K562 (cell line): ENCODE measurements at regions not wholly inside any gene's neighbourhood (a gene's known extent, or its start where the extent isn't known, plus 50 kb on each side); places are given as distances from the start of the nearest gene placed in this dataset.

ENCODE experiments used
- ATAC-seq: fragments of 200-7000 bp; cut with Tn5 transposase; 3 replicates; pipeline ENCODE4 v1.9.1; 2020; ENCODE audit warnings: moderate library complexity
- BruUV-seq: library from RNA; stranded (reverse); fragments of 400-500 nt; replicated peaks from 2 replicates; lab custom pipeline; 2021; lab: Mats Ljungman, UMichigan
- CTCF ChIA-PET: fragments of 300-600 bp; formaldehyde crosslinking; extraction: SDS; loops from one replicate; lab custom pipeline; 2021; ENCODE audit warnings: low intra/inter-chr PET ratio; lab: Yijun Ruan, JAX
- POLR2A ChIA-PET: fragments of 300-600, 350-650 bp; sonication (Branson Sonifier 250); formaldehyde crosslinking; extraction: SDS; loops from one replicate; lab custom pipeline; 2021; ENCODE audit warnings: antibody characterized with exemption, inconsistent platforms; lab: Yijun Ruan, JAX
- DNase-seq, 4 experiments: peaks; one replicate each; pipeline versions ENCODE4 v3.0.0 to v3.0.0-alpha.2; 2011 to 2018; ENCODE audit warnings: low spot score in 3 of 4, mixed read lengths in 3 of 4; ENCODE audit errors: extremely low read depth in 1 of 4
- FAIRE-seq: peaks from 2 replicates; lab custom pipeline; 2011; peaks lifted over from hg19 to GRCh38; lab: Jason Lieb, UNC
- H2AFZ ChIP-seq: 2 replicates; pipeline ENCODE4 v1.6.0; 2011; ENCODE audit warnings: low read depth, low read length, control low read depth, inconsistent platforms
- H3K27ac ChIP-seq: fragments of 200-600 bp; 3 replicates; pipeline ENCODE4 v1.8.0; 2011; ENCODE audit warnings: low read depth, mild to moderate bottlenecking, control low read depth, inconsistent platforms, low read length, moderate library complexity, mixed read lengths; ENCODE audit errors: extremely low read depth
- H3K27me3 ChIP-seq, 2 experiments: fragments of 300-600 bp in 1 of 2; 2 replicates in 1 of 2; 3 replicates in 1 of 2; pipeline versions ENCODE4 v1.6.0 to v1.8.0; 2011; ENCODE audit warnings: inconsistent platforms in 2 of 2, low read length in 2 of 2, mild to moderate bottlenecking in 1 of 2, mixed read lengths in 1 of 2, moderate library complexity in 1 of 2; ENCODE audit not compliant: control insufficient read depth in 2 of 2, insufficient read depth in 2 of 2
- H3K36me3 ChIP-seq: fragments of 300-600 bp; 3 replicates; pipeline ENCODE4 v1.8.0; 2011; ENCODE audit warnings: mild to moderate bottlenecking, low read length, inconsistent platforms; ENCODE audit not compliant: control insufficient read depth, insufficient read depth
- H3K4me1 ChIP-seq, 2 experiments: fragments of 200-600 bp in 1 of 2; replicated peaks in 1 of 2; 2 replicates in 1 of 2; 3 replicates in 1 of 2; pipeline versions ENCODE4 v1.5.1 to v1.8.0; 2011; ENCODE audit warnings: inconsistent platforms in 2 of 2, low read length in 2 of 2, mild to moderate bottlenecking in 1 of 2, mixed read lengths in 1 of 2, moderate library complexity in 1 of 2; ENCODE audit not compliant: control insufficient read depth in 2 of 2, insufficient read depth in 2 of 2
- H3K4me2 ChIP-seq: 2 replicates; pipeline ENCODE4 v1.6.1; 2011; ENCODE audit warnings: low read length, control low read depth, inconsistent platforms, mixed read lengths; ENCODE audit not compliant: insufficient read depth
- H3K4me3 ChIP-seq: fragments of 200-600 bp; sonication (generic), shearing (Covaris generic); 2 replicates; pipeline ENCODE4 v1.5.1; 2016; ENCODE audit warnings: control low read depth, inconsistent platforms
- H3K79me2 ChIP-seq: fragments of 200-600 bp; 3 replicates; pipeline ENCODE4 v1.8.0; 2011; ENCODE audit warnings: low read length, inconsistent platforms; ENCODE audit not compliant: control insufficient read depth, insufficient read depth
- H3K9ac ChIP-seq, 2 experiments: 2 replicates each; pipeline versions ENCODE4 v1.6.0 to v1.6.1; 2011; ENCODE audit warnings: low read depth in 2 of 2, low read length in 2 of 2, control low read depth in 1 of 2, inconsistent platforms in 1 of 2, mild to moderate bottlenecking in 1 of 2, mixed read lengths in 1 of 2; ENCODE audit not compliant: insufficient read depth in 1 of 2
- H3K9me1 ChIP-seq: one replicate; pipeline ENCODE4 v1.6.0; 2011; ENCODE audit warnings: inconsistent platforms, mild to moderate bottlenecking, low read length, moderate library complexity; ENCODE audit not compliant: control insufficient read depth, insufficient read depth
- H3K9me3 ChIP-seq: replicated peaks from 2 replicates; pipeline ENCODE4 v1.5.1; 2011; ENCODE audit warnings: low read depth, low read length, inconsistent platforms; ENCODE audit not compliant: control insufficient read depth, insufficient read depth
- H4K20me1 ChIP-seq: replicated peaks from 2 replicates; pipeline ENCODE4 v1.6.1; 2011; ENCODE audit warnings: low read length, inconsistent platforms, mixed read lengths; ENCODE audit not compliant: control insufficient read depth, insufficient read depth
- CBFB ChIP-seq: sonication (generic); formaldehyde crosslinking; IDR thresholded peaks from 2 replicates; pipeline ENCODE4 v1.4.0; 2020; ENCODE audit warnings: mild to moderate bottlenecking, missing genetic modification reagents
- CHD1 ChIP-seq: fragments of 200-600 bp; sonication (generic); IDR thresholded peaks from one replicate; pipeline ENCODE4 v1.6.1; 2012; ENCODE audit warnings: mild to moderate bottlenecking, moderate library complexity, low read length, inconsistent platforms
- HDAC6 ChIP-seq: IDR thresholded peaks from 2 replicates; pipeline ENCODE4 v1.6.1; 2012; ENCODE audit warnings: low read depth, mild to moderate bottlenecking, control low read depth, inconsistent platforms, low read length, moderate library complexity
- KLF6 ChIP-seq: fragments of 250-450 bp; sonication (Bioruptor Pico); IDR thresholded peaks from 2 replicates; pipeline ENCODE4 v1.4.0; 2020; ENCODE audit warnings: mild to moderate bottlenecking, moderate library complexity, borderline replicate concordance
- MYC ChIP-seq, 2 experiments: fragments of 250-450 bp in 1 of 2; sonication (Bioruptor Pico) in 1 of 2; IDR thresholded peaks; 2 replicates each; pipeline versions ENCODE4 v1.5.1 to v1.6.1; 2012 to 2021; ENCODE audit warnings: low read depth in 2 of 2, borderline replicate concordance in 1 of 2, improper control_type of control experiment in 1 of 2, low read length in 1 of 2, mild to moderate bottlenecking in 1 of 2, moderate library complexity in 1 of 2
- NFIX ChIP-seq: fragments of 250-450 bp; sonication (Bioruptor Pico); IDR thresholded peaks from 2 replicates; pipeline ENCODE4 v1.4.0; 2020; ENCODE audit warnings: low read depth, mild to moderate bottlenecking, moderate library complexity
- NONO ChIP-seq, 2 experiments: fragments of 200-400 bp in 1 of 2; fragments of 450-650 bp in 1 of 2; formaldehyde crosslinking in 1 of 2; IDR thresholded peaks; 2 replicates each; pipeline ENCODE4 v1.6.1; 2017; ENCODE audit warnings: low read depth in 2 of 2, mild to moderate bottlenecking in 2 of 2, moderate library complexity in 2 of 2, low read length in 1 of 2
- YY1 ChIP-seq, 3 experiments: IDR thresholded peaks; 2 replicates each; pipeline ENCODE4 v1.6.1; 2011; ENCODE audit warnings: low read length in 2 of 3, mild to moderate bottlenecking in 2 of 3, moderate library complexity in 2 of 3, borderline replicate concordance in 1 of 3, control low read depth in 1 of 3, low read depth in 1 of 3; ENCODE audit not compliant: insufficient read depth in 3 of 3, insufficient replicate concordance in 2 of 3, control insufficient read depth in 1 of 3, insufficient read length in 1 of 3; ENCODE audit errors: extremely low read depth in 1 of 3
- ZNF232 ChIP-seq: sonication (generic); formaldehyde crosslinking; IDR thresholded peaks from 2 replicates; pipeline ENCODE4 v1.8.0; 2022; ENCODE audit warnings: mild to moderate bottlenecking, missing genetic modification reagents
- ZNF347 ChIP-seq: fragments of 450-650 bp; formaldehyde crosslinking; IDR thresholded peaks from 2 replicates; pipeline ENCODE4 v1.4.0; 2020; ENCODE audit warnings: low read depth, mild to moderate bottlenecking, moderate library complexity
- ZNF695 ChIP-seq: fragments of 450-650 bp; formaldehyde crosslinking; IDR thresholded peaks from 2 replicates; pipeline ENCODE4 v1.4.0; 2020; ENCODE audit warnings: mild to moderate bottlenecking, moderate library complexity
- ZNF830 ChIP-seq: fragments of 250-450 bp; sonication (Bioruptor Pico); IDR thresholded peaks from 2 replicates; pipeline ENCODE4 v1.5.0; 2021; ENCODE audit warnings: mild to moderate bottlenecking
- WGBS: fragments of 100-300 bp; shearing (Covaris generic); methylation state at CpG from one replicate; pipeline ENCODE4 v1.1.6; 2016; ENCODE audit warnings: low coverage, mixed read lengths; ENCODE audit not compliant: insufficient coverage; ENCODE audit errors: missing lambda C conversion rate; 5-methylcytosine and 5-hydroxymethylcytosine counted together
- in situ Hi-C: fragments of 300-500 bp; cut with MboI; formaldehyde crosslinking; loops from 4 replicates; pipeline ENCODE4 v1.15.0; 2018; ENCODE audit warnings: inconsistent platforms, mixed read lengths
- intact Hi-C: fragments of 100-400 bp; cut with micrococcal nuclease; formaldehyde crosslinking; loops from 2 replicates; pipeline ENCODE4 v1.14.2; 2022
- TF ChIP-seq, protein P1 (sequence below): fragments of 250-450 bp; sonication (Bioruptor Pico); IDR thresholded peaks from 2 replicates; pipeline ENCODE4 v1.4.0; 2020; ENCODE audit warnings: mild to moderate bottlenecking, moderate library complexity
- TF ChIP-seq, protein P2 (sequence below), 2 experiments: fragments of 450-650 bp in 1 of 2; sonication (generic) in 1 of 2; formaldehyde crosslinking; conservative IDR thresholded peaks; 2 replicates each; pipeline versions ENCODE4 v1.4.0 to v1.8.1; 2020 to 2022; ENCODE audit warnings: mild to moderate bottlenecking in 1 of 2, missing genetic modification reagents in 1 of 2
- TF ChIP-seq, protein P3 (sequence below), 2 experiments: fragments of 450-650 bp in 1 of 2; sonication (generic) in 1 of 2; formaldehyde crosslinking in 1 of 2; IDR thresholded peaks in 1 of 2; conservative IDR thresholded peaks in 1 of 2; 2 replicates each; pipeline versions ENCODE4 v1.6.1 to v1.8.1; 2016 to 2023; ENCODE audit warnings: mild to moderate bottlenecking in 2 of 2, moderate library complexity in 2 of 2, inconsistent platforms in 1 of 2, missing genetic modification reagents in 1 of 2

DNA sequence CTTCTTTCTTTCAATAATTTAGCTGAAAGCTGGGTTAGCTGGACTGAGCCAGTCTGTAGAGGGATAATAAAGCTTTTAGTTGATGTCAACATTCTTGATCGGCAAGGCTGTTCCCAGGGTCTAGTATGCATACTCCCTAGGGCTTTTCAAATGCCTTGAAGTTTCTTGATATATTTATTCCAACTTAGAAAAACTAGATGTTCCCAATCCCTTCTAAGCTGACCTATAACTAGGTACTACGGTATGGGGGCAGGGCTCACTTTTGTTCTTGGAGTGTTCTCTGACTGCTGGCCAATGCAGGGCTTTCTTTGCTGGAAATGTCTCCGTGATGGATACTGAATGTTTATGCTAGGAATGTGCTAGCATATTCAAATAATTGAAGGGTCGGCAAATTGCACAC is 258.6 kb upstream of the TANK start (continued):
- TF ChIP-seq, protein P1, sequence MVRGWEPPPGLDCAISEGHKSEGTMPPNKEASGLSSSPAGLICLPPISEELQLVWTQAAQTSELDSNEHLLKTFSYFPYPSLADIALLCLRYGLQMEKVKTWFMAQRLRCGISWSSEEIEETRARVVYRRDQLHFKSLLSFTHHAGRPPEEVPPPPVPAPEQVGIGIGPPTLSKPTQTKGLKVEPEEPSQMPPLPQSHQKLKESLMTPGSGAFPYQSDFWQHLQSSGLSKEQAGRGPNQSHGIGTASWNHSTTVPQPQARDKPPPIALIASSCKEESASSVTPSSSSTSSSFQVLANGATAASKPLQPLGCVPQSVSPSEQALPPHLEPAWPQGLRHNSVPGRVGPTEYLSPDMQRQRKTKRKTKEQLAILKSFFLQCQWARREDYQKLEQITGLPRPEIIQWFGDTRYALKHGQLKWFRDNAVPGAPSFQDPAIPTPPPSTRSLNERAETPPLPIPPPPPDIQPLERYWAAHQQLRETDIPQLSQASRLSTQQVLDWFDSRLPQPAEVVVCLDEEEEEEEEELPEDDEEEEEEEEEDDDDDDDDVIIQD (CRISPR knock-in tag), result no peak
- no peak for TF ChIP-seq YY1 (IDR thresholded peaks at IDR 0.05; ENCODE audit: borderline replicate concordance in 1 of 3, control insufficient read depth in 1 of 3, extremely low read depth in 1 of 3, insufficient read depth in 3 of 3, insufficient read length in 1 of 3, insufficient replicate concordance in 2 of 3, low read depth in 1 of 3, low read length in 2 of 3)
- no peak for TF ChIP-seq KLF6 (CRISPR knock-in tag)
- no peak for TF ChIP-seq MYC (IDR thresholded peaks at IDR 0.05; ENCODE audit: low read depth, low read length)
- no peak for TF ChIP-seq MYC (CRISPR knock-in tag; IDR thresholded peaks at IDR 0.05; ENCODE audit: borderline replicate concordance, low read depth)
- TF ChIP-seq CHD1, result no peak
- TF ChIP-seq, protein P2, sequence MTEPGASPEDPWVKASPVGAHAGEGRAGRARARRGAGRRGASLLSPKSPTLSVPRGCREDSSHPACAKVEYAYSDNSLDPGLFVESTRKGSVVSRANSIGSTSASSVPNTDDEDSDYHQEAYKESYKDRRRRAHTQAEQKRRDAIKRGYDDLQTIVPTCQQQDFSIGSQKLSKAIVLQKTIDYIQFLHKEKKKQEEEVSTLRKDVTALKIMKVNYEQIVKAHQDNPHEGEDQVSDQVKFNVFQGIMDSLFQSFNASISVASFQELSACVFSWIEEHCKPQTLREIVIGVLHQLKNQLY (CRISPR knock-in tag; conservative IDR thresholded peaks at IDR 0.05), result no peak
- no peak for TF ChIP-seq ZNF347 (CRISPR knock-in tag)

DNA sequence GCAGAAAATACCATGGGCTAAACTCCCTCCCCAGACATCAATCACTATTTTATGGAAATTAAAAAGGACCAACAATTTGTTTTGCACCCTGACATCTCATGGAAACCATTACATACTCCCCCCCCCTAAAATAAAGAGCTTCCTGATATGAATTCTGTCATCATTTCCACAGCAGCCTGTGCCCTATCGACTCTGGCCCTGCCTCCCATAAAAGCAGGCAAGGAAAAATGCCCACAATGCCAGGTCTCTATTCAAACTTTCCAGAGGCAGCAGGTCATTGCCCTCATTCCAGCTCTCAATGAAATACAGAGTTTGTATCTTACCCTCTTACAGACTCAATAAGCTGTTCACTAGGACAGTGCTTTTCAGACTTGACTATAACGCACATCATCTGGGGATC is 254.4 kb upstream of the TANK start:
- CTCF ChIA-PET, result no interaction called here
- Histone ChIP-seq H3K27me3 (no peaks in the 10 kb centered on the region), H3K4me1 (no peaks in the 10 kb centered on the region), H3K9ac (no peak overlapping the region), H3K4me2 (no peak overlapping the region), H3K79me2 (no peaks in the 10 kb centered on the region), H3K9me3 (no peaks in the 10 kb centered on the region; the same call in none of the 2 replicates), H3K27ac (no peak overlapping the region), H2AFZ (no peak overlapping the region), H4K20me1 (no peaks in the 10 kb centered on the region), H3K36me3 (no peaks in the 10 kb centered on the region), H3K4me3 (no peak overlapping the region), H3K9me1 (no peaks in the 10 kb centered on the region)
- no TSS peak for BruUV-seq
- POLR2A ChIA-PET, result no interaction called here
- intact Hi-C loops, result no loop called here
- 3% methylated on average over 2 of the region's 2 CpGs for WGBS
- DNase-seq (no peak), FAIRE-seq (no peak), ATAC-seq (no peak)
- in situ Hi-C loops, result no loop called here
- no peak for TF ChIP-seq NFIX (CRISPR knock-in tag)
- no peak for TF ChIP-seq ZNF232 (CRISPR knock-in tag)
- TF ChIP-seq ZNF695 (CRISPR knock-in tag), result no peak
- no peak for TF ChIP-seq ZNF830
- no peak for TF ChIP-seq CBFB
- TF ChIP-seq, protein P3, sequence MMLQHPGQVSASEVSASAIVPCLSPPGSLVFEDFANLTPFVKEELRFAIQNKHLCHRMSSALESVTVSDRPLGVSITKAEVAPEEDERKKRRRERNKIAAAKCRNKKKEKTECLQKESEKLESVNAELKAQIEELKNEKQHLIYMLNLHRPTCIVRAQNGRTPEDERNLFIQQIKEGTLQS (IDR thresholded peaks at IDR 0.05), result no peak
- TF ChIP-seq, protein P3 (CRISPR knock-in tag; conservative IDR thresholded peaks at IDR 0.05), result no peak
- no peak for TF ChIP-seq HDAC6
- TF ChIP-seq NONO (IDR thresholded peaks at IDR 0.05; ENCODE audit: low read depth in 2 of 2, low read length in 1 of 2), result no peak
